Uterus (tissue), 3 donors: ENCODE measurements at regions not wholly inside any gene's neighbourhood (a gene's known extent, or its start where the extent isn't known, plus 50 kb on each side); places are given as distances from the start of the nearest gene placed in this dataset.

Source experiments
- DNase-seq, 2 donors: peaks; one replicate each; pipeline ENCODE4 v3.0.0-alpha.2; 2019 to 2020
- H3K27ac ChIP-seq, 2 donors: fragments of 200-600 bp; sonication (generic); 1 replicate in 1 of 2; 2 replicates in 1 of 2; pipeline ENCODE4 v1.5.1; 2016 to 2018
- H3K27me3 ChIP-seq, 2 donors: fragments of 200-600 bp; sonication (generic); one replicate each; pipeline ENCODE4 v1.5.1; 2018 to 2019; ENCODE audit warnings: control low read depth in 1 of 2
- H3K36me3 ChIP-seq, 2 donors: fragments of 200-600 bp; sonication (generic); one replicate each; pipeline ENCODE4 v1.5.1; 2019; ENCODE audit warnings: control low read depth in 1 of 2
- H3K4me1 ChIP-seq, 2 donors: fragments of 200-600 bp; sonication (generic); one replicate each; pipeline ENCODE4 v1.5.1; 2018 to 2019; ENCODE audit warnings: control low read depth in 1 of 2
- H3K4me3 ChIP-seq, 2 donors: fragments of 200-600 bp; sonication (generic); 1 replicate in 1 of 2; 2 replicates in 1 of 2; pipeline ENCODE4 v1.5.1; 2018 to 2019; ENCODE audit warnings: mild to moderate bottlenecking in 1 of 2
- H3K9me3 ChIP-seq, 2 donors: fragments of 200-600 bp; sonication (generic); one replicate each; pipeline ENCODE4 v1.5.1; 2019; ENCODE audit warnings: control low read depth in 1 of 2
- POLR2A ChIP-seq, 2 donors: fragments of 450-650 bp; IDR thresholded peaks; one replicate each; pipeline ENCODE4 v1.6.1; 2016; ENCODE audit warnings: antibody characterized with exemption in 2 of 2, mild to moderate bottlenecking in 1 of 2, moderate library complexity in 1 of 2
- intact Hi-C: fragments of 100-400 bp; cut with DNase I; formaldehyde crosslinking; loops from one replicate; pipeline ENCODE4 v1.15.1; 2023; ENCODE audit warnings: low total_unique reads
- TF ChIP-seq, protein P1 (sequence below), 4 experiments: fragments of 200-600 bp in 2 of 4; fragments of 450-650 bp in 2 of 4; sonication (generic) in 2 of 4; IDR thresholded peaks; one replicate each; pipeline ENCODE4 v1.5.1; 2016 to 2019; ENCODE audit warnings: antibody characterized with exemption in 4 of 4, mild to moderate bottlenecking in 2 of 4, moderate library complexity in 1 of 4
- donor health status: DM: yes; HTN: yes; CAD: no.

GRCh38 chr7:68756986-68757495 is 841.2 kb upstream of the AUTS2 start:
- Histone ChIP-seq H3K27ac (no peak overlapping the region), H3K4me1 (no peaks in the 10 kb centered on the region)
- no peak for DNase-seq

GRCh38 chr7:68760556-68760955 is 837.7 kb upstream of the AUTS2 start:
- H3K36me3 ChIP-seq, result no peaks in the 10 kb centered on the region
- DNase-seq, result no peak
- intact Hi-C loops, result no loop called here
- no peaks in the 10 kb centered on the region for H3K9me3 ChIP-seq
- H3K4me1 ChIP-seq, result no peaks in the 10 kb centered on the region
- no peaks in the 10 kb centered on the region for H3K27me3 ChIP-seq
- TF ChIP-seq POLR2A (IDR thresholded peaks at IDR 0.05), result no peak
- TF ChIP-seq, protein P1, sequence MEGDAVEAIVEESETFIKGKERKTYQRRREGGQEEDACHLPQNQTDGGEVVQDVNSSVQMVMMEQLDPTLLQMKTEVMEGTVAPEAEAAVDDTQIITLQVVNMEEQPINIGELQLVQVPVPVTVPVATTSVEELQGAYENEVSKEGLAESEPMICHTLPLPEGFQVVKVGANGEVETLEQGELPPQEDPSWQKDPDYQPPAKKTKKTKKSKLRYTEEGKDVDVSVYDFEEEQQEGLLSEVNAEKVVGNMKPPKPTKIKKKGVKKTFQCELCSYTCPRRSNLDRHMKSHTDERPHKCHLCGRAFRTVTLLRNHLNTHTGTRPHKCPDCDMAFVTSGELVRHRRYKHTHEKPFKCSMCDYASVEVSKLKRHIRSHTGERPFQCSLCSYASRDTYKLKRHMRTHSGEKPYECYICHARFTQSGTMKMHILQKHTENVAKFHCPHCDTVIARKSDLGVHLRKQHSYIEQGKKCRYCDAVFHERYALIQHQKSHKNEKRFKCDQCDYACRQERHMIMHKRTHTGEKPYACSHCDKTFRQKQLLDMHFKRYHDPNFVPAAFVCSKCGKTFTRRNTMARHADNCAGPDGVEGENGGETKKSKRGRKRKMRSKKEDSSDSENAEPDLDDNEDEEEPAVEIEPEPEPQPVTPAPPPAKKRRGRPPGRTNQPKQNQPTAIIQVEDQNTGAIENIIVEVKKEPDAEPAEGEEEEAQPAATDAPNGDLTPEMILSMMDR (IDR thresholded peaks at IDR 0.05), result no peak
- H3K27ac ChIP-seq, result no peak overlapping the region
- no peak overlapping the region for H3K4me3 ChIP-seq

More at GRCh38 chr7:68756986-68757495, 841.2 kb upstream of the AUTS2 start:
- Histone ChIP-seq H3K4me3 (no peak overlapping the region), H3K36me3 (no peaks in the 10 kb centered on the region), H3K27me3 (no peaks in the 10 kb centered on the region), H3K9me3 (no peaks in the 10 kb centered on the region)
- no peak for TF ChIP-seq POLR2A (IDR thresholded peaks at IDR 0.05)
- TF ChIP-seq, protein P1 (IDR thresholded peaks at IDR 0.05), result no peak
- intact Hi-C loops, result no loop called here

DNA sequence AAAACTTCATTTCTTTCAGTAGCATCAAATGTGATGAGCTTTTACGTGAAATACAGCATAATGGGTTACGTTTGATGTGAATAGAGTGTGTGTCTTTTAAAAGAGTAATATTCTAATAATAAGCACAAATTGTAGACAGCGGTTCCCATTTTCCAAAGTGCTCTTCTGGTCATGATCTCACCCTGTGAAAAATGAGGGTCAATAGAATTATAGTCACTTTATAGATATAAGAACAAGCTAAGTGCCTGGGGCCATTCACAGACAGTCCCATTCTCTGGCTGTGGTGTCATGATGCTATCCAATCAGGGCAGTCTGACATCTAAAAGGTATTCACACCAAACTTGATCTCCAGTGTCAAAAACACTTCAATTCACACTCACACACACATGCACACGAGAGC is 830.8 kb upstream of the AUTS2 start:
- no peaks in the 10 kb centered on the region for H3K27me3 ChIP-seq
- intact Hi-C loops, result no loop called here
- no peaks in the 10 kb centered on the region for H3K9me3 ChIP-seq
- no peak overlapping the region for H3K4me3 ChIP-seq
- no peaks in the 10 kb centered on the region for H3K4me1 ChIP-seq
- H3K27ac ChIP-seq, result no peak overlapping the region
- TF ChIP-seq, protein P1 (IDR thresholded peaks at IDR 0.05), result no peak
- H3K36me3 ChIP-seq, result no peaks in the 10 kb centered on the region
- DNase-seq, result no peak

- no peak overlapping the region for H3K4me3 ChIP-seq
- no peaks in the 10 kb centered on the region for H3K4me1 ChIP-seq
- no peak for TF ChIP-seq POLR2A (IDR thresholded peaks at IDR 0.05)
- TF ChIP-seq, protein P1 (IDR thresholded peaks at IDR 0.05), result no peak
- intact Hi-C loops, result no loop called here
- H3K27ac ChIP-seq, result no peak overlapping the region
- H3K27me3 ChIP-seq, result no peaks in the 10 kb centered on the region
- H3K9me3 ChIP-seq, result no peaks in the 10 kb centered on the region
- H3K36me3 ChIP-seq, result no peaks in the 10 kb centered on the region
- DNase-seq, result peak in 1 of 2 donors; percentile 12
These were observed 827.6 kb upstream of the AUTS2 start for GRCh38 chr7:68770649-68771048.

GRCh38 chr7:68776326-68776725 is 821.9 kb upstream of the AUTS2 start:
- TF ChIP-seq POLR2A (IDR thresholded peaks at IDR 0.05), result no peak
- TF ChIP-seq, protein P1 (IDR thresholded peaks at IDR 0.05), result no peak
- no peak overlapping the region for H3K27ac ChIP-seq
- H3K4me3 ChIP-seq, result no peak overlapping the region
- DNase-seq, result no peak
- intact Hi-C loops, result no loop called here
- no peaks in the 10 kb centered on the region for H3K4me1 ChIP-seq
- no peaks in the 10 kb centered on the region for H3K36me3 ChIP-seq
- H3K9me3 ChIP-seq, result no peaks in the 10 kb centered on the region
- H3K27me3 ChIP-seq, result no peaks in the 10 kb centered on the region
